ENCODE measurements at regions not wholly inside any gene's neighbourhood (a gene's known extent, or its start where the extent isn't known, plus 50 kb on each side); places are given as distances from the start of the nearest gene placed in this dataset.

- no peak overlapping the region for H3K27ac ChIP-seq (ENCODE audit: insufficient read depth, low read length)
- TF ChIP-seq EZH2 (IDR thresholded peaks at IDR 0.05; ENCODE audit: low read length, missing control alignments) (no peak), CTCF (conservative IDR thresholded peaks at IDR 0.05 in 1 of 2, IDR thresholded peaks at IDR 0.05 in 1 of 2; ENCODE audit: low read depth in 1 of 2, low read length in 2 of 2) (no peak)
- no peaks in the 10 kb centered on the region for H3K9me3 ChIP-seq (ENCODE audit: control insufficient read depth, insufficient read depth, low read depth, low read length)
- no peaks in the 10 kb centered on the region for H3K4me1 ChIP-seq (ENCODE audit: control insufficient read depth, extremely low read depth, insufficient read depth, low read length)
- H3K4me2 ChIP-seq (ENCODE audit: extremely low read depth, insufficient read depth, low read length), result no peak overlapping the region
- no peaks in the 10 kb centered on the region for H3K27me3 ChIP-seq (ENCODE audit: control insufficient read depth, insufficient read depth, low read length)
- H4K20me1 ChIP-seq (ENCODE audit: control insufficient read depth, extremely low read depth, insufficient read depth, low read length), result no peaks in the 10 kb centered on the region
- H3K4me3 ChIP-seq (replicated peaks in 1 of 4; ENCODE audit: control extremely low read depth in 1 of 4, insufficient read depth in 1 of 4, low read depth in 3 of 4, low read length in 4 of 4), result no peak overlapping the region
- H3K36me3 ChIP-seq (ENCODE audit: control insufficient read depth, insufficient read depth, low read length), result no peaks in the 10 kb centered on the region
- no peak for DNase-seq (ENCODE audit: low read depth in 2 of 2)
- H3K9ac ChIP-seq (ENCODE audit: insufficient read depth, low read length), result no peak overlapping the region
- H3K79me2 ChIP-seq (ENCODE audit: control insufficient read depth, insufficient read depth, low read length), result no peaks in the 10 kb centered on the region
- no peak overlapping the region for H2AFZ ChIP-seq (ENCODE audit: low read length)
These were observed 60.2 kb upstream of the DMAC1 start for GRCh38 chr9:7859701-7860334.

- Histone ChIP-seq H3K79me2 (ENCODE audit: control insufficient read depth, insufficient read depth, low read length) (no peaks in the 10 kb centered on the region), H3K27ac (ENCODE audit: insufficient read depth, low read length) (no peak overlapping the region), H3K9ac (ENCODE audit: insufficient read depth, low read length) (no peak overlapping the region), H3K4me2 (ENCODE audit: extremely low read depth, insufficient read depth, low read length) (no peak overlapping the region), H3K4me1 (ENCODE audit: control insufficient read depth, extremely low read depth, insufficient read depth, low read length) (no peaks in the 10 kb centered on the region), H4K20me1 (ENCODE audit: control insufficient read depth, extremely low read depth, insufficient read depth, low read length) (no peaks in the 10 kb centered on the region), H2AFZ (ENCODE audit: low read length) (no peak overlapping the region), H3K9me3 (ENCODE audit: control insufficient read depth, insufficient read depth, low read depth, low read length) (no peaks in the 10 kb centered on the region), H3K27me3 (ENCODE audit: control insufficient read depth, insufficient read depth, low read length) (no peaks in the 10 kb centered on the region), H3K36me3 (ENCODE audit: control insufficient read depth, insufficient read depth, low read length) (no peaks in the 10 kb centered on the region), H3K4me3 (replicated peaks in 1 of 4; ENCODE audit: control extremely low read depth in 1 of 4, insufficient read depth in 1 of 4, low read depth in 3 of 4, low read length in 4 of 4) (no peak overlapping the region)
- TF ChIP-seq EZH2 (IDR thresholded peaks at IDR 0.05; ENCODE audit: low read length, missing control alignments) (no peak), CTCF (conservative IDR thresholded peaks at IDR 0.05 in 1 of 2, IDR thresholded peaks at IDR 0.05 in 1 of 2; ENCODE audit: low read depth in 1 of 2, low read length in 2 of 2) (no peak)
- DNase-seq (ENCODE audit: low read depth in 2 of 2), result no peak
These were observed 58.6 kb upstream of the DMAC1 start for GRCh38 chr9:7858166-7858565.

GRCh38 chr9:7854763-7855162 is 55.2 kb upstream of the DMAC1 start:
- TF ChIP-seq EZH2 (IDR thresholded peaks at IDR 0.05; ENCODE audit: low read length, missing control alignments) (no peak), CTCF (conservative IDR thresholded peaks at IDR 0.05 in 1 of 2, IDR thresholded peaks at IDR 0.05 in 1 of 2; ENCODE audit: low read depth in 1 of 2, low read length in 2 of 2) (no peak)
- Histone ChIP-seq H3K4me3 (replicated peaks in 1 of 4; ENCODE audit: control extremely low read depth in 1 of 4, insufficient read depth in 1 of 4, low read depth in 3 of 4, low read length in 4 of 4) (no peak overlapping the region), H2AFZ (ENCODE audit: low read length) (no peak overlapping the region), H4K20me1 (ENCODE audit: control insufficient read depth, extremely low read depth, insufficient read depth, low read length) (no peaks in the 10 kb centered on the region), H3K9me3 (ENCODE audit: control insufficient read depth, insufficient read depth, low read depth, low read length) (no peaks in the 10 kb centered on the region), H3K4me1 (ENCODE audit: control insufficient read depth, extremely low read depth, insufficient read depth, low read length) (no peaks in the 10 kb centered on the region), H3K36me3 (ENCODE audit: control insufficient read depth, insufficient read depth, low read length) (no peaks in the 10 kb centered on the region), H3K27me3 (ENCODE audit: control insufficient read depth, insufficient read depth, low read length) (no peaks in the 10 kb centered on the region), H3K9ac (ENCODE audit: insufficient read depth, low read length) (no peak overlapping the region), H3K4me2 (ENCODE audit: extremely low read depth, insufficient read depth, low read length) (no peak overlapping the region), H3K27ac (ENCODE audit: insufficient read depth, low read length) (no peak overlapping the region), H3K79me2 (ENCODE audit: control insufficient read depth, insufficient read depth, low read length) (no peaks in the 10 kb centered on the region)
- DNase-seq (ENCODE audit: low read depth in 2 of 2), result no peak
